PC-3 (cell line): ENCODE measurements at regions not wholly inside any gene's neighbourhood (a gene's known extent, or its start where the extent isn't known, plus 50 kb on each side); places are given as distances from the start of the nearest gene placed in this dataset.

Experiments
- ATAC-seq: fragments of 200-7000 bp; cut with Tn5 transposase; 2 replicates; pipeline ENCODE4 v1.9.1; 2020; ENCODE audit warnings: mild to moderate bottlenecking, moderate library complexity
- BruUV-seq: library from RNA; stranded (reverse); fragments of 400-500 nt; replicated peaks from 2 replicates; lab custom pipeline; 2021; lab: Mats Ljungman, UMichigan
- CTCF ChIA-PET: fragments of 300-600 bp; sonication (Branson Sonifier 250); formaldehyde crosslinking; loops from one replicate; lab custom pipeline; 2022; ENCODE audit warnings: antibody characterized with exemption; lab: Charles Lee
- POLR2A ChIA-PET: fragments of 300-600 bp; sonication (Branson Sonifier 250); formaldehyde crosslinking; loops from one replicate; lab custom pipeline; 2022; ENCODE audit warnings: antibody characterized with exemption; ENCODE audit not compliant: unreplicated experiment; lab: Charles Lee
- DNase-seq: peaks from one replicate; pipeline ENCODE4 v3.0.0-alpha.2; 2015
- H2AFZ ChIP-seq: fragments of 300-600 bp; sonication (generic); 2 replicates; pipeline ENCODE4 v1.6.0; 2016; ENCODE audit warnings: antibody characterized with exemption, low read length
- H3F3A ChIP-seq: fragments of 300-600 bp; sonication (generic); one replicate; pipeline ENCODE4 v1.6.0; 2017; ENCODE audit warnings: antibody characterized with exemption, low read length, control low read depth, mild to moderate bottlenecking; ENCODE audit not compliant: unreplicated experiment
- H3K27ac ChIP-seq: fragments of 300-600 bp; sonication (generic); 2 replicates; pipeline ENCODE4 v1.5.1; 2016; ENCODE audit warnings: mild to moderate bottlenecking, low read length
- H3K27me3 ChIP-seq: fragments of 300-600 bp; sonication (generic); 2 replicates; pipeline ENCODE4 v1.6.1; 2016; ENCODE audit warnings: low read length, mixed read lengths
- H3K36me3 ChIP-seq: fragments of 300-600 bp; sonication (generic); 2 replicates; pipeline ENCODE4 v1.6.1; 2016; ENCODE audit warnings: low read depth, mixed run types, low read length, mixed read lengths
- H3K4me1 ChIP-seq: fragments of 300-600 bp; sonication (generic); 2 replicates; pipeline ENCODE4 v1.5.1; 2016; ENCODE audit warnings: low read length; ENCODE audit not compliant: insufficient read depth
- H3K4me2 ChIP-seq: fragments of 300-600 bp; sonication (generic); 2 replicates; pipeline ENCODE4 v1.6.0; 2016; ENCODE audit warnings: low read length
- H3K4me3 ChIP-seq: fragments of 300-600 bp; sonication (generic); 2 replicates; pipeline ENCODE4 v1.5.1; 2016; ENCODE audit warnings: mild to moderate bottlenecking, low read length, mixed read lengths
- H3K79me2 ChIP-seq: fragments of 300-600 bp; sonication (generic); 2 replicates; pipeline ENCODE4 v1.6.1; 2017; ENCODE audit warnings: low read length, mixed read lengths
- H3K9ac ChIP-seq: fragments of 300-600 bp; sonication (generic); 2 replicates; pipeline ENCODE4 v1.6.0; 2016; ENCODE audit warnings: mild to moderate bottlenecking, low read length
- H3K9me2 ChIP-seq: fragments of 300-600 bp; sonication (generic); replicated peaks from 2 replicates; pipeline ENCODE4 v1.6.1; 2016; ENCODE audit warnings: mixed run types, low read length, mixed read lengths
- H3K9me3 ChIP-seq: fragments of 300-600 bp; sonication (generic); 2 replicates; pipeline ENCODE4 v1.6.1; 2016; ENCODE audit warnings: low read length, mixed read lengths
- H4K20me1 ChIP-seq: fragments of 300-600 bp; sonication (generic); 2 replicates; pipeline ENCODE4 v1.6.1; 2016; ENCODE audit warnings: low read length, mixed read lengths
- CTCF ChIP-seq: fragments of 300-600 bp; sonication (generic); conservative IDR thresholded peaks from 2 replicates; pipeline ENCODE4 v1.5.1; 2017; ENCODE audit warnings: antibody characterized with exemption, low read depth, mild to moderate bottlenecking, low read length
- EZH2 ChIP-seq: fragments of 300-600 bp; sonication (generic); IDR thresholded peaks from one replicate; pipeline ENCODE4 v1.6.1; 2017; ENCODE audit warnings: antibody characterized with exemption, mild to moderate bottlenecking, low read length; ENCODE audit not compliant: unreplicated experiment
- EZH2phosphoT487 ChIP-seq: fragments of 300-600 bp; sonication (generic); IDR thresholded peaks from 2 replicates; pipeline ENCODE4 v1.6.1; 2018; ENCODE audit warnings: mild to moderate bottlenecking, antibody characterized with exemption, low read length, borderline replicate concordance
- intact Hi-C: fragments of 100-400 bp; cut with micrococcal nuclease; formaldehyde crosslinking; loops from 2 replicates; pipeline ENCODE4 v1.9.0; 2023

- ChIA-PET POLR2A (no interaction called here), CTCF (no interaction called here)
- ATAC-seq: no peak
- peak; percentile 14 for DNase-seq
- intact Hi-C loops: loop anchor here (5.0 kb wide), 1 partner anchor 82 kb away; no protein-coding TSS in a partner anchor
- Histone ChIP-seq H3K4me1 (peaks cover 21% of the 10 kb centered on the region), H2AFZ (no peak overlapping the region), H3K4me3 (no peak overlapping the region), H4K20me1 (no peaks in the 10 kb centered on the region), H3K27ac (no peak overlapping the region), H3K9ac (no peak overlapping the region), H3K4me2 (no peak overlapping the region), H3K36me3 (no peaks in the 10 kb centered on the region), H3K9me3 (no peaks in the 10 kb centered on the region), H3K9me2 (no peaks in the 10 kb centered on the region), H3F3A (no peaks in the 10 kb centered on the region), H3K27me3 (no peaks in the 10 kb centered on the region), H3K79me2 (no peaks in the 10 kb centered on the region)
- no TSS peak for BruUV-seq
- no peak for TF ChIP-seq EZH2phosphoT487
- TF ChIP-seq CTCF: peak; percentile 40
- TF ChIP-seq EZH2: no peak
Observed at GRCh38 chr3:186464424-186465093, 79.6 kb downstream of the CRYGS start.

- ATAC-seq (peak; percentile 98), DNase-seq (peak; percentile 88)
- POLR2A ChIA-PET: no interaction called here
- Histone ChIP-seq H3F3A (no peaks in the 10 kb centered on the region), H3K9me3 (no peaks in the 10 kb centered on the region), H3K36me3 (no peaks in the 10 kb centered on the region), H2AFZ (no peak overlapping the region), H3K9ac (no peak overlapping the region), H3K9me2 (no peaks in the 10 kb centered on the region), H3K27me3 (no peaks in the 10 kb centered on the region), H3K4me3 (no peak overlapping the region), H4K20me1 (no peaks in the 10 kb centered on the region), H3K4me1 (peaks cover 8% of the 10 kb centered on the region), H3K27ac (peak overlapping the region; percentile 9; the same call in 1 of the 2 replicates), H3K79me2 (no peaks in the 10 kb centered on the region), H3K4me2 (peak overlapping the region; percentile 13; the same call in 1 of the 2 replicates)
- CTCF ChIA-PET: no interaction called here
- no TSS peak for BruUV-seq
- TF ChIP-seq EZH2 (no peak), EZH2phosphoT487 (no peak), CTCF (no peak)
- intact Hi-C loops: loop anchor here (1.0 to 5.0 kb wide), 3 partner anchors 9 to 79 kb away; no protein-coding TSS in a partner anchor
Observed at GRCh38 chr3:186461141-186461540, 83.0 kb downstream of the CRYGS start.

- DNase-seq: no peak
- H3K9me3 ChIP-seq: no peaks in the 10 kb centered on the region
- intact Hi-C loops: no loop called here
Observed at GRCh38 chr3:186459108-186459467, 85.1 kb downstream of the CRYGS start.

More at GRCh38 chr3:186459108-186459467, 85.1 kb downstream of the CRYGS start:
- Histone ChIP-seq H3K27me3 (no peaks in the 10 kb centered on the region), H3K79me2 (no peaks in the 10 kb centered on the region), H3K4me1 (peaks cover 8% of the 10 kb centered on the region), H4K20me1 (no peaks in the 10 kb centered on the region), H3K4me2 (no peak overlapping the region), H3K27ac (no peak overlapping the region), H3K4me3 (no peak overlapping the region), H3K36me3 (no peaks in the 10 kb centered on the region), H3K9ac (no peak overlapping the region), H3F3A (no peaks in the 10 kb centered on the region), H3K9me2 (no peaks in the 10 kb centered on the region), H2AFZ (no peak overlapping the region)
- POLR2A ChIA-PET: no interaction called here
- BruUV-seq: no TSS peak
- no peak for ATAC-seq
- CTCF ChIA-PET: no interaction called here
- TF ChIP-seq EZH2phosphoT487 (no peak), CTCF (no peak), EZH2 (no peak)
